Right lung (tissue), 2 donors: ENCODE measurements at regions not wholly inside any gene's neighbourhood (a gene's known extent, or its start where the extent isn't known, plus 50 kb on each side); places are given as distances from the start of the nearest gene placed in this dataset.
A peak's percentile ranks its signal among the peaks of the same experiment; 100 is the strongest.

Source experiments
- DNase-seq, 2 donors: peaks; one replicate each; pipeline ENCODE4 v3.0.0-alpha.2; 2013

- peak; percentile 2 to 4 for DNase-seq
These were observed 247.0 kb upstream of the IRX4 start for GRCh38 chr5:2129568-2130272.

GRCh38 chr5:2128686-2129355, 246.1 kb upstream of the IRX4 start:
- no peak for DNase-seq

GRCh38 chr5:2126512-2126911, 243.8 kb upstream of the IRX4 start:
- DNase-seq: no peak

- no peak for DNase-seq
These were observed 243.2 kb upstream of the IRX4 start for GRCh38 chr5:2125901-2126265.

GRCh38 chr5:2125171-2125900, 242.6 kb upstream of the IRX4 start:
- DNase-seq: no peak

GRCh38 chr5:2124434-2125170, 241.9 kb upstream of the IRX4 start:
- no peak for DNase-seq

- no peak for DNase-seq
These were observed 241.1 kb upstream of the IRX4 start for GRCh38 chr5:2123874-2124273.

- no peak for DNase-seq
These were observed 237.6 kb upstream of the IRX4 start for GRCh38 chr5:2120361-2120760.

GRCh38 chr5:2119573-2119972, 236.8 kb upstream of the IRX4 start:
- DNase-seq: no peak

- no peak for DNase-seq
These were observed 230.8 kb upstream of the IRX4 start for GRCh38 chr5:2113348-2114131.

- DNase-seq: no peak
These were observed 229.7 kb upstream of the IRX4 start for GRCh38 chr5:2112173-2113025.

- no peak for DNase-seq
These were observed 228.9 kb upstream of the IRX4 start for GRCh38 chr5:2111569-2112105.

GRCh38 chr5:2110934-2111462, 228.3 kb upstream of the IRX4 start:
- DNase-seq: no peak

- no peak for DNase-seq
These were observed 227.6 kb upstream of the IRX4 start for GRCh38 chr5:2110137-2110933.

GRCh38 chr5:2109566-2109965, 226.8 kb upstream of the IRX4 start:
- DNase-seq: no peak

- DNase-seq: no peak
These were observed 224.0 kb upstream of the IRX4 start for GRCh38 chr5:2106721-2107120.

GRCh38 chr5:2105141-2105540, 222.4 kb upstream of the IRX4 start:
- no peak for DNase-seq

- no peak for DNase-seq
These were observed 221.2 kb upstream of the IRX4 start for GRCh38 chr5:2103940-2104339.
